H1 (cell line): ENCODE measurements at regions not wholly inside any gene's neighbourhood (a gene's known extent, or its start where the extent isn't known, plus 50 kb on each side); places are given as distances from the start of the nearest gene placed in this dataset.

Experiments used
- BCL11A ChIP-seq, 2 experiments: IDR thresholded peaks; one replicate each; pipeline ENCODE4 v1.6.1; 2011; ENCODE audit warnings: low read depth in 2 of 2, low read length in 2 of 2, mild to moderate bottlenecking in 2 of 2
- CHD2 ChIP-seq: IDR thresholded peaks from 2 replicates; pipeline ENCODE4 v1.6.1; 2012; ENCODE audit warnings: low read length, improper control_type of control experiment
- CHD7 ChIP-seq: fragments of 300-600 bp; sonication (generic); IDR thresholded peaks from 2 replicates; pipeline ENCODE4 v1.7.1; 2012; ENCODE audit warnings: low read length, moderate library complexity, mild to moderate bottlenecking, inconsistent platforms; ENCODE audit not compliant: insufficient replicate concordance
- CTBP2 ChIP-seq: IDR thresholded peaks from 2 replicates; pipeline ENCODE4 v1.7.0; 2011; ENCODE audit warnings: borderline replicate concordance, mild to moderate bottlenecking, moderate library complexity, mixed read lengths, low read length; ENCODE audit not compliant: insufficient read depth, insufficient read length
- EP300 ChIP-seq, 2 experiments: IDR thresholded peaks; 1 replicate in 1 of 2; 2 replicates in 1 of 2; pipeline ENCODE4 v1.6.1; 2011 to 2012; ENCODE audit warnings: low read depth in 2 of 2, low read length in 2 of 2, mild to moderate bottlenecking in 2 of 2, borderline replicate concordance in 1 of 2, inconsistent platforms in 1 of 2, moderate library complexity in 1 of 2
- EZH2 ChIP-seq: fragments of 200-600 bp; sonication (generic); IDR thresholded peaks from 2 replicates; pipeline ENCODE4 v1.7.1; 2012; ENCODE audit warnings: low read depth, mild to moderate bottlenecking, moderate library complexity, low read length, inconsistent platforms; ENCODE audit not compliant: severe bottlenecking
- POU5F1 ChIP-seq: IDR thresholded peaks from 2 replicates; pipeline ENCODE4 v1.6.1; 2011; ENCODE audit warnings: low read depth, mild to moderate bottlenecking, low read length, moderate library complexity
- RNF2 ChIP-seq: fragments of 200-900, 300-1000 bp; sonication (generic); IDR thresholded peaks from 2 replicates; pipeline ENCODE4 v1.7.1; 2016; ENCODE audit warnings: borderline replicate concordance, low read depth, mild to moderate bottlenecking, antibody characterized with exemption, low read length; ENCODE audit not compliant: poor library complexity, severe bottlenecking; ENCODE audit errors: missing control alignments
- SIN3A ChIP-seq, 2 experiments: IDR thresholded peaks in 1 of 2; conservative IDR thresholded peaks in 1 of 2; 2 replicates each; pipeline ENCODE4 v1.6.1; 2011 to 2012; ENCODE audit warnings: low read length in 2 of 2, improper control_type of control experiment in 1 of 2, low read depth in 1 of 2, mild to moderate bottlenecking in 1 of 2

GRCh38 chr2:42902939-42903709, 110.7 kb upstream of the HAAO start (continued):
- TF ChIP-seq CHD7 (no peak), EP300 (IDR thresholded peaks at IDR 0.05; ENCODE audit: borderline replicate concordance in 1 of 2, low read depth in 2 of 2, low read length in 2 of 2) (no peak), RNF2 (no peak), BCL11A (IDR thresholded peaks at IDR 0.05; ENCODE audit: low read depth in 2 of 2, low read length in 2 of 2) (no peak), POU5F1 (no peak), EZH2 (no peak), CHD2 (no peak), SIN3A (conservative IDR thresholded peaks at IDR 0.05 in 1 of 2, IDR thresholded peaks at IDR 0.05 in 1 of 2; ENCODE audit: low read depth in 1 of 2, low read length in 2 of 2) (no peak), CTBP2 (no peak)
